Fibroblast of gingiva (primary cell): ENCODE measurements at regions not wholly inside any gene's neighbourhood (a gene's known extent, or its start where the extent isn't known, plus 50 kb on each side); places are given as distances from the start of the nearest gene placed in this dataset.

Experiments
- DNase-seq: peaks from one replicate; pipeline ENCODE4 v3.0.0-alpha.2; 2011; ENCODE audit warnings: low read depth

- DNase-seq, result no peak
Measured at GRCh38 chr6:148157841-148158240, 184.8 kb upstream of the SASH1 start.

DNA sequence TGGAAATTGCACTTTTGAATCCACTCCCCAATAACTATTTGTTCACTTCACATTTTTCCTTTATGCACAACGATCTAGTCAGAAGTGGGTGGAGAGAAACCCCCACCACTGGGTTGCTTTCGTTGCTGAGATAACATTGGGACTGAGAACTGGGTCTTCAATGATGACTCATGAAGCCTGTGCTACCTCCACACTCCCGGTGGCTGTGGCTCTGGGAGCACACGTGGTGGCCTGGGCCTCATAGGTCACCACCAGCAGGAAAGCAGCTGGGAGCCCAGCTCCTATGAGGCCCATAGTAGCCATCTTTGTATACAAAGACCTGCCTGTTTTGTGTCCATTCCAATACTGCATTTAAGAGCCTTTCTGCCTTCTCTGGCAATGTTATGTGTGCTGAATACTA lies 178.0 kb upstream of the SASH1 start:
- DNase-seq, result no peak

DNA sequence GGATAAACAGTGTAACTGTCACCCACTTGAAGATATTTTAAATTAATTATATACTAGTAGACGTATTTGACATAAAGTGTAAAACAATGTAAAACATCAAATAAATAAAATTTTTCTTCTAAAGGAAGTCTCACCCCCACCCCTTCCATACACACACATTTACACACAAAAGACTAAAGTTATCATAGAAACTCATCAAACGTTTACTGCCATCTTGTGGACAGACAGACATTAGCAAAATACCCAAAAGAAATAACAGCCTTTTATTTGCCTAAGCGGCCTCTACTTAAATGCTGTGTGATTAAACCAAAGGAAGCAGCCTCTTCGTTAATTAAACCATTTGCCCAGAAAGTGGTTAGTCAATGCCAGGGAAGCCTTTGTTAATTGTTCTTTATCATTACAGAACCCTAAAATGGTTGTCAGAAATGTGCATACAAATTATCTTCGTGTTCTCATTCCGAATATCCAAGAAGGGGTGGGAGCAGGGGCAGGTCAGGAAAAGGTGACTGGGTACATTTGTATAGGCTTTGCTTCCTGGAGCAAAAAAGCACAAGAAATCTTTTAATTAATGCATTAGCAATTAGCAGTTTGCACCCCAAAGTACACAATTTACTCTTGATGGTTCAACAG lies 176.2 kb upstream of the SASH1 start:
- peak; percentile 60 for DNase-seq

GRCh38 chr6:148169706-148170105 lies 172.9 kb upstream of the SASH1 start:
- DNase-seq, result no peak

- no peak for DNase-seq
Measured at GRCh38 chr6:148170286-148170685, 172.4 kb upstream of the SASH1 start.

DNA sequence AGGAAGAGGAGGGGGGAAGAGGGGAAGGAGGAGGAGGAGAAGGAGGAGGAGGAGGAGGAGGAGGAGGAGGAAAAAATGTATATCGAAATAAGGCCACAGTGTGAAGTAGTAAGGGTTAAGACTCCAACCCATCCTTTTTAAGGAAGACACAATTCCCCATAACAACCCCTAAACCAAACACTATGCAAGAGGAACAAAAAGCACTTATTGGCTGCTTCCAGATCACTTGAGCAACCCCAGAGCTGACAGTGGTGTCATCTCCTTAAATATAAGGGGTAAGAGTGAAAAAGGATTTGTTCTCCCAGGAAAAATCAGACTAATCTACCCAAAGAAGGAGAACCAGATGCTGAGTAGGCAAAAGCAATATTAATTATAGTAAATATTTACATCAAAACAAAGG lies 169.1 kb upstream of the SASH1 start:
- DNase-seq, result no peak

DNA sequence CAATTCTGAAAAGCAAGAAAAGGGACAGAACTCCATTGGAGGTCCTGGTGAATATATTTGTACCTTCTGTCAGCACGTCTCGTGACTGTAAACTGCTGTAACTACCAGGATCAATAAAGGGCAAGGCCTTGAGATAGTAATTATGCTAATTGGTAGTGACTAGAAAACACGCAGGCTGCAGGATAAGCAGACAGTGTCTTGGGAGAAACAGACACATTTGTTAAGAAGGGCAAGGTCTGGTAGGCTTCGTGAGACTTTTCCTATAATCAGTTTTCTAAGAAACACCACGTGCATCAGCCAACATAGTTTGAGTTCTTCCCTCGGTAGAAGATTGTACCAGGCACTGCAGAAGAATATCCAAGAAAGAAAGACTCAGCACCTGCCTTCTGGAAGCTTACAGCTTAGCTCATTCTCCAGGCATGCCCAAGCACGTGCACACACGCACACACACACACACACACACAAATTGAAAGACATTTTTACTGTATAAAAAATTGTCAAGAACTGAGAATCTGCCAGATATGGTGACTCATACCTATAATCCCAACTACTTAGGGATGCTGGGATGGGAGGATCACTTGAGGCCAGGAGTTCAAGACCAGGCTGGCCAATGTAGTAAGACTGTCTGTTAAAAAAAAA lies 167.0 kb upstream of the SASH1 start:
- no peak for DNase-seq

GRCh38 chr6:148177589-148178233 lies 164.9 kb upstream of the SASH1 start:
- peak; percentile 39 for DNase-seq

DNA sequence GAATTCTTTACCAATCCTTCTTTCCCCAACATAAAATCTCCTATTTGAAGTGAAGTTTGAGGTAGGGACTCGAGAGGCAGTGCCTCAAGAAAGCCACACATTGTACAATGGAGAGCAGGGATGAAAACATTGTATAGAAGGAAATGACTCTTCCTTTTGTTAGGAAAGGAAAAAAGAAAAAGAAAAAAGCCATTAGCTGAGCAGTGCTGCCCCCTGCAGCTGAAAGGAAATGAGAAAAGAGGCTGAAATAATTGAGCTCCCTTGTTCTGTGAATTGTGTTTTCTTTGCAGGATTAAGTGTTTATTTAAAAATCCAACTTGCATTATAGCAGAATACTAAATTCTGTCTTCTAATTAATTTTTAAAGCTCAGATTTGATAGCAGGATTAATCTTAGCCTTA lies 162.9 kb upstream of the SASH1 start:
- DNase-seq, result no peak

GRCh38 chr6:148182378-148182777 lies 160.3 kb upstream of the SASH1 start:
- no peak for DNase-seq

DNA sequence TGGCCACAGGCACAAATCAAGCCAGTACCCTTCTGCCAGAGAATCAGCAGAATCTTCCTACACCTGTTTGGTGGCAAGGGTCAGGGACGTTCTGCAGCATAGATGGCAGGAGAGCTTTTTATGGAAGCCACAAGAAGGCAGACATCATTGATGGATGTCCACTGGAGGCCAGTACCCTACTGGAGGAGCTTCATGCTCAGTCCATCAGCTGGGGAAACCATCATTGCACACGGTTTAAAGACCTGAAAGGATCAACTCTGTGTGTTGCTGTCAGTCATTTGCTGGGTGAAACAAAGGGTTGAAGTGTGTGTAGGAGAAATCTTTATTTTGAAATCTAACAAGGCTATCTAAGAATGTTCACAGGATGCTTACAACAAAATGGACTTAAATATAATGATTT lies 158.9 kb upstream of the SASH1 start:
- DNase-seq, result no peak

DNA sequence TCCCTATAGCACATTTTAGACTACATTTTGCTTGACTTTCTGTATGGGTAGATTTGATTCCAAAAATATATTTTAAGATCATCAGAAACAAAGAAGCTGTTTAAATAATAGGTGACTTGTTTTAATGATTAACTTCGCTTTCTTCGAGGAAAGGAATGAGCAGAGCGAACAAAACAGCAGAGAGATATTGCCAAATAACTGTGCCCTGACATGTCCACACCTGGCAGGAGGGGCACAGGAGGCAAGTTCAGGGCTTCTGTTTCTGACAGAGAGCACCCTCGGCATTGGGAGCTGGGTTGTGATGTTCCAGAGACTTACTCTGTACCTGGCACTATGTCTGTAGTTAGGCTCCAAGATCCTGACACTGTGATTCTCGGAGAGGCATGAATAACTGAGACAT lies 155.7 kb upstream of the SASH1 start:
- DNase-seq, result no peak

GRCh38 chr6:148192310-148192709 lies 150.3 kb upstream of the SASH1 start:
- DNase-seq, result peak; percentile 54

DNA sequence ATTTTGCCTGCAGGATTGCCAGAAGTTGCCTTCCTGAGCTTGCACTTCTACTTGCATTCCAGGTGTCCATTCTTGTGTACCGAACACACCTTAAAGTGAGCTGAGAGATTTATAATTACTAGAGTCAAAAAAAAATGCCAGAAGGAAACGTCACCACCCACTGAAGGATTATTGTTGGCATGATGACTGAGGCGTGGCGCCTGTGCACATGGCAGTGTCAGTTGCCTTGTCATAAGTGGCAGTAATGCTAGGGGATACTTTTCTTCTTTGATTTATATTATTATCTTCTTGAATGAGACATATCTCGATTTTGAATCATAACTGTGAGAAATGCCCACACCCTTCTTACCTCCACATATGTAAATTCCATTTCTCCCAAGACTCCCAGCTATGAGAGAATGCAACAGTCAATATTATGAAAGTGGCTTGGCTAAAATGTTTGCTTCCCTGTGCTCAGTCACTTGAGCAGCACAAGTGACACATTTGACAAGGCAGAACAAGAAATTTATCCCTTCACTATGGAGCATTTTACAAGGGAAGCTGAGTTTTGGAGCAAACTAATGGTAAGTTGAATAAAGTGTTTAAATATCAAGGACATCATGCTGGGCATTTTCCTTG lies 149.5 kb upstream of the SASH1 start:
- DNase-seq, result no peak

DNA sequence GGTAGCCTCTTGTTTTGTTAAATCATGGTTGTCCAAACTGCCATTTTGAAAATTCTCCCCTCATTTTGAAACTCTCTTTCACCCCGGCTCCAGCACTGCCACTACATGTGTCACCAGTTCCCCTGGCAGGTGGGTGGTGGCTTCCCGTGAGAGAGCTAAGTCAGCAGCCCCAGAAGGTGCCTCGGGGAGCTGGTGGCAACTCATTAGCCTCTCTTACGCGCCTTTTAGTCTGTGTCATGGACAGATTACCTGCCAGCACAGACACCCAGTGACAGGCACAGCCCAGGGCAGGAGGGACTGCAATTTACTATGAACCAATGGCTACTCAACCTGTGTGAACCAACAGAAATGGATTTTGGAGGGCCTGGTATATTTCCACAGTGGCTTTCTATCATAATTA lies 147.1 kb upstream of the SASH1 start:
- no peak for DNase-seq

- no peak for DNase-seq
Measured at GRCh38 chr6:148199584-148199983, 143.1 kb upstream of the SASH1 start.

- no peak for DNase-seq
Measured at GRCh38 chr6:148200293-148200692, 142.3 kb upstream of the SASH1 start.

DNA sequence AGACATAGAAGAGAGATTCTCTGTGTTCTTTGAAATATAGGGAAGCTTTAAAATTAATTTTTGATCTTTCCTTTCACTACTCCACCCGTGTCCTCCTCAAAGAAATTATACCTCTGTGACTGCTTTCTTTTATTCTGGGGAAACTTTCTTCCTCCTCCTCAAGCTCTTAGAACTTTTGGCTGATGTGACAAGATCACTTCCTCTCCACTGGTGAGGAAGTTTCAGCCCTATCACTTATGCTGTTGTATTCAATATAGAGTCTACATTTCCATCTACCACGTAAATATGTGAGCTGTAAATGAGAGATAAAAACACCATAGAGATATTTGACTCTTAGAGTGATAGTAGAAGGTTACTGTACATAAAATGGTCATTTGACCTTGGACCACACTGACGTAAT lies 141.9 kb upstream of the SASH1 start:
- no peak for DNase-seq

DNA sequence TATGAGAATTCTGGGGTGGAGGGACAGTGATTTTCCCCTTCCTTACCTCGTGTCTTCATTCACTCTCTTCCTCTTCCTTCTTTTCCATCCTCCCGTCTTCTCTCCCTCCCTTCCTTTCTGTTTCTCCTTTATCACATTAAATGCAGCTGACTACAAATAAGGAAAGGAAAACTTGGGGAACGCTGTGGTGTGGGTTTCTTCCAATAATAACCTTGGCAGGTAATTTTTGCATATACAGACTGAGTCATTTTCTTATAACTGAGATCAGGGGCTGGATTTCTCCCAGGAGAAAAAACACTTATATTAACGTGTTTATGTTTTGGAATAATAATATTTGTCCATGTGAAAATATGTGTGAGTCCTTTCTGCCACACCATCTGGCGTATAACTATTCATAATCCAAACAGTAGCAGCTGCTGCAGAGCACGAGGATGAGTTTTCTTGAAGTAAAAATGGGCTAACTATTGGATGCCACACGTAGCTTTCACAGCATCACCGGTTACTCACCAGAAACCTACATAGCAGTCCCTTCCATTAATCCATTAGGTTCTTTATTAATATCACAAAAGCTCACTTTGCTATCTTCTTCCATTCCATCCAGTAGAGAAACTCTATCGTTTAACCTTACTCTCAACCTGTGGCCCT lies 139.2 kb upstream of the SASH1 start:
- DNase-seq, result peak; percentile 25

- peak; percentile 44 for DNase-seq
Measured at GRCh38 chr6:148203970-148204369, 138.7 kb upstream of the SASH1 start.

DNA sequence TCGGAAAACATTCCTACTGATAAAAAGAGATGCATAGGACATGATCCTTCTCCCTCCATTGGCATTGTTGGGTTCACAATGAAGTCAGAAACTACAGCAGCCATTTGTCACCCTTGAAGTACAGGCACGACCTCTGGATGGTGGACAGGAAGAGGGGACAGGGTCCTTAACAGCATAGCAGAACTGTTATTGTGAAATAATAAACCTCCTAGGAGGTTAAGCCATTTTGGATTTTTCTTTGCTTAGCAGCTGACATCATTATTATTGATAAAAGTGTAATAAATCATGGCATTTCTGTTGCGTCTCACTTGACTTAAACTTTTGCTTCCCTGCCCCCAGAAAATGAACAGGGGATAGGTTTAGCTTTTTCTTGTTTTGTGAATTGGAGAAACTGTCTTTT lies 134.3 kb upstream of the SASH1 start:
- no peak for DNase-seq

DNA sequence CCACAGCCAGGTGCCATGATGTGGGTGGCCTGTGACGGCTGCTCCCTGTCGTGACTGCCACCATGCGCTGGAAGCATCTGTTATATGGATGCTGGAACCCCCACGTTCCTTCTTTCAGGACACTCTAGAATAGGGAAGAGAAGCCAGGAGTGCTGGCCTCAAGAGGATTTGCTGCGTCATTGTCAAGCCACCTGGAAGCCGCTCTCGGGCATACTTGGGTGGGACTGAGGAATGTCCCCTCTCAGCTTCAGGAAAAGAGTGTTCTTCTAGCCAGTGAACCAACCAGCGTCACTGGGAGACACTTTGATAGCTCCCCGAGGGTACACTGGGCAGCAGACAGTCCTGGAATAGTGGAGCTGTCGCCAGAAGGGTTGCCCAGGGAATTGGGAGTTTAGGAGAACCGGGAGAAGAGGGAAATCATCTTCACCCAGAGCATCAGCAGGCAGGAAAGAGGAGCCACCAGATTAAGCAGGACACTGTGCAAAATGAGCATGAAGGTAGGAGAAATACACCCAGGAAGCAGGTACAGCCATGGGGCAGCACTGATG lies 130.8 kb upstream of the SASH1 start:
- no peak for DNase-seq
